ENCODE measurements at regions not wholly inside any gene's neighbourhood (a gene's known extent, or its start where the extent isn't known, plus 50 kb on each side); places are given as distances from the start of the nearest gene placed in this dataset.

DNA sequence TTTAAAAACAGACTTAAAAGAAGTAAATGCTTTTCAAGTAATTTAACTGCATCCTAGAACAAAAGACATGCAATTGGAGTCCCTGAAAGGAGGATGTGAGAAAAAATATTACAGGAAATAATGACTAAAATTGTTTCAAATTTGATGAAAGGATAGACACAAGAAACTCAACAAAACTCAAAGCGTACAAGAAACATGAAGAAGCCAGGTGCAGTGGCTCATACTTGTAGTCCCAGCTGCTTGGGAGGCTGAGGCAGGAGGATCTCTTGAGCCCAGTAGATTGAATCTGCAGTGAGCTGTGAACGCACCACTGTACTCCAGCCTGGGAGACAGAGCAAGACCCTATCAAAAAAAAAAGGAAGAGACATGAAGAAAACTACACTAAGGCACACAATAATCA, 118.1 kb upstream of the SLC39A10 start:
- TF ChIP-seq POLR2AphosphoS5 (IDR thresholded peaks at IDR 0.05; ENCODE audit: insufficient read depth, low read depth, low read length), result no peak
- no peak for TF ChIP-seq POLR2A (IDR thresholded peaks at IDR 0.05; ENCODE audit: low read depth, low read length)
- no peak for TF ChIP-seq CTCF (IDR thresholded peaks at IDR 0.05; ENCODE audit: extremely low read depth in 1 of 2, insufficient read depth in 1 of 2, low read depth in 1 of 2, low read length in 2 of 2)
- TF ChIP-seq MYC (IDR thresholded peaks at IDR 0.05; ENCODE audit: low read depth, low read length), result no peak
- no peak for TF ChIP-seq MAX (IDR thresholded peaks at IDR 0.05; ENCODE audit: insufficient read depth, insufficient read length)

All from endothelial cell of umbilical vein (primary cell).